H1 (cell line): ENCODE measurements at regions not wholly inside any gene's neighbourhood (a gene's known extent, or its start where the extent isn't known, plus 50 kb on each side); places are given as distances from the start of the nearest gene placed in this dataset.

Experiments used
- SAP30 ChIP-seq: fragments of 300-600 bp; sonication (generic); IDR thresholded peaks from 2 replicates; pipeline ENCODE4 v1.7.1; 2012; ENCODE audit warnings: low read length, moderate library complexity, mild to moderate bottlenecking, inconsistent platforms; ENCODE audit not compliant: insufficient read depth, insufficient replicate concordance
- TF ChIP-seq, protein P1 (sequence below): IDR thresholded peaks from 2 replicates; pipeline ENCODE4 v1.6.1; 2012; ENCODE audit warnings: inconsistent platforms
- TF ChIP-seq, protein P2 (sequence below): IDR thresholded peaks from 2 replicates; pipeline ENCODE4 v1.6.1; 2012; ENCODE audit warnings: inconsistent platforms

DNA sequence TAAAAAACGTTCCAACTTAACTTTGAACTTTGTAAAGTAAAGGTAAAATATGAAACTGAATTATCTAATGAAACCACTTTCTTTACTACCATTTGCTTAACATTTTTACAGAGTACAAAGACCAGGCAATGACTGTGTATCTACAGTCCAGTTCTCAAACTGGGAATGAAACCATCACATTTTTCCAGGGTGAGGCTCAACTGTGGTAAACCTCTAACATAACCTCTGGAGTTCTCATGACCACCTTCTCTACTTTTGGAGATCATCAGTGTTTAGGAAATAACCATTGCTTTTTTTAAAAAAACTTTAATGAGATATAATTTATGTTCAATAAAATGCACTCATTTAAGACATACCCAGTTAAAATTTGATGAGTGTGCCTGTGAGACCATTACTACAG lies 223.5 kb downstream of the RNF152 start (continued):
- TF ChIP-seq, protein P1, sequence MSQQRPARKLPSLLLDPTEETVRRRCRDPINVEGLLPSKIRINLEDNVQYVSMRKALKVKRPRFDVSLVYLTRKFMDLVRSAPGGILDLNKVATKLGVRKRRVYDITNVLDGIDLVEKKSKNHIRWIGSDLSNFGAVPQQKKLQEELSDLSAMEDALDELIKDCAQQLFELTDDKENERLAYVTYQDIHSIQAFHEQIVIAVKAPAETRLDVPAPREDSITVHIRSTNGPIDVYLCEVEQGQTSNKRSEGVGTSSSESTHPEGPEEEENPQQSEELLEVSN = no peak
- TF ChIP-seq, protein P2, sequence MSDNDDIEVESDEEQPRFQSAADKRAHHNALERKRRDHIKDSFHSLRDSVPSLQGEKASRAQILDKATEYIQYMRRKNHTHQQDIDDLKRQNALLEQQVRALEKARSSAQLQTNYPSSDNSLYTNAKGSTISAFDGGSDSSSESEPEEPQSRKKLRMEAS = no peak
- TF ChIP-seq SAP30 = no peak
